Prostate gland (tissue), 2 donors: ENCODE measurements at regions not wholly inside any gene's neighbourhood (a gene's known extent, or its start where the extent isn't known, plus 50 kb on each side); places are given as distances from the start of the nearest gene placed in this dataset.

Source experiments
- DNase-seq: peaks from one replicate; pipeline ENCODE4 v3.0.0-alpha.2; 2019; ENCODE audit warnings: low spot score
- H3K27ac ChIP-seq, 2 donors: fragments of 200-600 bp; sonication (generic); 2 replicates each; pipeline ENCODE4 v1.5.1; 2017 to 2019
- H3K27me3 ChIP-seq: fragments of 200-600 bp; sonication (generic); replicated peaks from 2 replicates; pipeline ENCODE4 v1.5.1; 2019; ENCODE audit not compliant: insufficient read depth
- H3K36me3 ChIP-seq, 2 donors: fragments of 200-600 bp; sonication (generic); 1 replicate in 1 of 2; 2 replicates in 1 of 2; pipeline versions ENCODE4 v1.5.1 to v1.8.1; 2017 to 2019
- H3K4me1 ChIP-seq: fragments of 200-600 bp; sonication (generic); replicated peaks from 2 replicates; pipeline ENCODE4 v1.5.1; 2019
- H3K4me3 ChIP-seq, 2 donors: fragments of 200-600 bp; sonication (generic); 2 replicates each; pipeline ENCODE4 v1.5.1; 2017 to 2019
- H3K9me3 ChIP-seq: fragments of 200-600 bp; sonication (generic); 2 replicates; pipeline ENCODE4 v1.5.1; 2017
- CTCF ChIP-seq, 4 experiments: fragments of 200-600 bp in 2 of 4; fragments of 450-650 bp in 2 of 4; sonication (generic) in 2 of 4; IDR thresholded peaks; 1 replicate in 3 of 4; 2 replicates in 1 of 4; pipeline ENCODE4 v1.5.1; 2016 to 2019; ENCODE audit warnings: antibody characterized with exemption in 4 of 4, mild to moderate bottlenecking in 2 of 4, moderate library complexity in 2 of 4
- POLR2A ChIP-seq: fragments of 450-650 bp; IDR thresholded peaks from one replicate; pipeline ENCODE4 v1.6.1; 2016; ENCODE audit warnings: antibody characterized with exemption, mild to moderate bottlenecking
- POLR2AphosphoS5 ChIP-seq: sonication (generic); formaldehyde crosslinking; IDR thresholded peaks from one replicate; pipeline ENCODE4 v1.6.1; 2017; ENCODE audit warnings: antibody characterized with exemption
- WGBS: methylation state at CpG from one replicate; pipeline ENCODE4 v1.1.5; 2018; 5-methylcytosine and 5-hydroxymethylcytosine counted together
- intact Hi-C: fragments of 100-400 bp; cut with DNase I; formaldehyde crosslinking; loops from one replicate; pipeline ENCODE4 v1.14.2; 2022

GRCh38 chr21:41045534-41046268 lies 122.3 kb upstream of the BACE2 start:
- Histone ChIP-seq H3K36me3 (no peaks in the 10 kb centered on the region), H3K9me3 (no peaks in the 10 kb centered on the region), H3K27me3 (no peaks in the 10 kb centered on the region), H3K4me1 (peaks cover 13% of the 10 kb centered on the region), H3K27ac (peak overlapping the region; percentile 38 to 73), H3K4me3 (no peak overlapping the region)
- no peak for TF ChIP-seq POLR2A
- TF ChIP-seq CTCF (IDR thresholded peaks at IDR 0.05), result peak in 2 of 4 experiments; percentile 33 to 44
- no peak for TF ChIP-seq POLR2AphosphoS5
- peak; percentile 82 for DNase-seq
- 24% methylated on average over 17 of the region's 17 CpGs for whole genome bisulfite sequencing
- intact Hi-C loops, result no loop called here

- intact Hi-C loops, result no loop called here
- 30% methylated on average over 1 of the region's 1 CpG for WGBS
- no peaks in the 10 kb centered on the region for H3K36me3 ChIP-seq
- no peak for DNase-seq
- no peak overlapping the region for H3K27ac ChIP-seq
- TF ChIP-seq CTCF (IDR thresholded peaks at IDR 0.05) (no peak), POLR2A (no peak), POLR2AphosphoS5 (no peak)
- H3K4me3 ChIP-seq, result no peak overlapping the region
- H3K27me3 ChIP-seq, result no peaks in the 10 kb centered on the region
- H3K9me3 ChIP-seq, result no peaks in the 10 kb centered on the region
- H3K4me1 ChIP-seq, result peaks cover 13% of the 10 kb centered on the region
Measured at GRCh38 chr21:41048145-41048544, 119.8 kb upstream of the BACE2 start.

- no peak for TF ChIP-seq POLR2AphosphoS5
- no peak for TF ChIP-seq CTCF (IDR thresholded peaks at IDR 0.05)
- Histone ChIP-seq H3K27ac (no peak overlapping the region), H3K4me3 (no peak overlapping the region), H3K27me3 (no peaks in the 10 kb centered on the region), H3K9me3 (no peaks in the 10 kb centered on the region), H3K4me1 (peaks cover 13% of the 10 kb centered on the region), H3K36me3 (no peaks in the 10 kb centered on the region)
- WGBS, result 86% methylated on average over 5 of the region's 5 CpGs
- intact Hi-C loops, result no loop called here
- no peak for DNase-seq
Measured at GRCh38 chr21:41048623-41049022, 119.3 kb upstream of the BACE2 start.

GRCh38 chr21:41052820-41053555 lies 115.0 kb upstream of the BACE2 start:
- Histone ChIP-seq H3K4me3 (no peak overlapping the region), H3K9me3 (no peaks in the 10 kb centered on the region), H3K4me1 (no peaks in the 10 kb centered on the region), H3K27me3 (no peaks in the 10 kb centered on the region), H3K36me3 (no peaks in the 10 kb centered on the region), H3K27ac (no peak overlapping the region)
- intact Hi-C loops, result no loop called here
- DNase-seq, result no peak
- TF ChIP-seq POLR2A (no peak), POLR2AphosphoS5 (no peak), CTCF (IDR thresholded peaks at IDR 0.05) (no peak)
- WGBS, result 86% methylated on average over 15 of the region's 15 CpGs
